Upper lobe of right lung (tissue), 1 donor: ENCODE measurements at regions not wholly inside any gene's neighbourhood (a gene's known extent, or its start where the extent isn't known, plus 50 kb on each side); places are given as distances from the start of the nearest gene placed in this dataset.
"Not testable (repeated sequence)": the region's sequence is repeated elsewhere in the genome, so short reads cannot be mapped to it uniquely, and the experiment has no call there.

ENCODE experiments used
- ATAC-seq: fragments of 200-7000 bp; cut with Tn5 transposase; one replicate; pipeline ENCODE4 v1.9.1; 2020; ENCODE audit warnings: mild to moderate bottlenecking, moderate library complexity
- DNase-seq: peaks from one replicate; pipeline ENCODE4 v3.0.0-alpha.2; 2020
- H3K27ac ChIP-seq: fragments of 200-600 bp; one replicate; pipeline ENCODE4 v1.8.0; 2022
- H3K27me3 ChIP-seq: fragments of 200-600 bp; one replicate; pipeline ENCODE4 v1.8.0; 2022; ENCODE audit warnings: mild to moderate bottlenecking
- H3K36me3 ChIP-seq: fragments of 200-600 bp; one replicate; pipeline ENCODE4 v1.8.0; 2022
- H3K4me1 ChIP-seq: fragments of 200-600 bp; one replicate; pipeline ENCODE4 v1.8.0; 2022
- H3K4me3 ChIP-seq: fragments of 200-600 bp; one replicate; pipeline ENCODE4 v1.8.0; 2022; ENCODE audit warnings: mild to moderate bottlenecking
- H3K9me3 ChIP-seq: fragments of 200-600 bp; one replicate; pipeline ENCODE4 v1.8.0; 2022
- CTCF ChIP-seq: fragments of 200-600 bp; IDR thresholded peaks from one replicate; pipeline ENCODE4 v1.8.0; 2022; ENCODE audit warnings: antibody characterized with exemption
- intact Hi-C: fragments of 100-400 bp; cut with DNase I; formaldehyde crosslinking; loops from one replicate; pipeline ENCODE4 v1.11.0; 2022
- donor health status: DM: no; HTN: yes; CAD: no; lungs with severe emphysema.

GRCh38 chr2:236834284-236834683 is 251.4 kb upstream of the COPS8 start:
- ATAC-seq (no peak), DNase-seq (no peak)
- Histone ChIP-seq H3K27me3 (no peaks in the 10 kb centered on the region), H3K36me3 (no peaks in the 10 kb centered on the region), H3K27ac (no peak overlapping the region), H3K4me1 (no peaks in the 10 kb centered on the region), H3K9me3 (no peaks in the 10 kb centered on the region), H3K4me3 (no peak overlapping the region)
- TF ChIP-seq CTCF = no peak
- intact Hi-C loops = no loop called here

DNA sequence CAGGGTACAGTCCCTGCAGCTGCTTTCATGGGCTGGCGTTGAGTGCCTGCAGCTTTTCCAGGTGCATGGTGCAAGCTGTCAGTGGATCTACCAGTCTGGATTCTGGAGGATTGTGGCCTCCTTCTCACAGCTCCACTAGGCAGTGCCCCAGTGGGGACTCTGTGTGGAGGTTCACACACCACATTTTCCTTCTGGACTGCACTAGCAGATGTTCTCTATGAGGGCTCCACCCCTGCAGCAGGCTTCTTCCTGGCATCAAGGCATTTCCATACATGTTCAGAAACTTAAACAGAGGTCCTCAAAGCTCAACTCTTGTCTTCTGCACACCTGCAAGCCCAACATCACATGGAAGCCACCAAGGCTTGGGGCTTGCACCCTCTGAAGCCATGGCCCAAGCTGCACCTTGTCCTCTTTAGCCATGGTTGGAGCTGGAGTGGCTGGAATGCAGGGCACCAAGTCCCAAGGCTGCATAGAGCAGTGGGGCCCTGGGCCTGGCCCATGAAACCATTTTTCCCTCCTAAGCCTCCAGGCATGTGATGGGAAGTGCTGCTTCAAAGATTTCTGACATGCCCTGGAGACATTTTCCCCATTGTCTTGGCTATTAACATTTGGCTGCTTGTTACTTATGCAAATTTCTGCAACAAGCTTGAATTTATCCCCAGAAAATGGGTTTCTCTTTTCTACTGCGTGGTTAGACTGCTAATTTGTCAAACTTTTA is 250.2 kb upstream of the COPS8 start:
- no peak overlapping the region for H3K4me3 ChIP-seq
- no peak for ATAC-seq
- H3K27ac ChIP-seq = no peak overlapping the region
- no peak for TF ChIP-seq CTCF
- intact Hi-C loops = no loop called here
- no peaks in the 10 kb centered on the region for H3K27me3 ChIP-seq
- H3K4me1 ChIP-seq = no peaks in the 10 kb centered on the region
- no peaks in the 10 kb centered on the region for H3K36me3 ChIP-seq
- no peak for DNase-seq
- H3K9me3 ChIP-seq = no peaks in the 10 kb centered on the region

DNA sequence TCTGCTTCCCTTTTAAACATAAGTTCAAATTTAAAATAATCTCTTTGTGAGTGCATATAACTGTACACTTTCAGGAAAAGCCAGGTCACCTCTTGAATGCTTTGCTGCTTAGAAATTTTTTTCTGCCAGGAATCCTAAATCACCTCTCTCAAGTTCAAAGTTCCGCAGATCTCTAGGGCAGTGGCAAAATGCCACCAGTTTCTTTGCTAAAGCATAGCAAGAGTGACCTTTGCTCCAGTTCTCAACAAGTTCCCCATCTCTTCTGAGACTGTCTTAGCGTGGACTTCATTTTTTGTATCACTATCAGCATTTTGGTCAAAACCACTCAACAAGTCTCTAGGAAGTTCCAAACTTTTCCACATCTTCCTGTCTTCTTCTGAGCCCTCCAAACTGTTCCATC is 249.7 kb upstream of the COPS8 start:
- intact Hi-C loops, H3K36me3 ChIP-seq, ATAC-seq, DNase-seq, H3K4me3 ChIP-seq, H3K27ac ChIP-seq, H3K9me3 ChIP-seq, H3K27me3 ChIP-seq, H3K4me1 ChIP-seq: not testable (repeated sequence)

GRCh38 chr2:236840215-236840614 is 245.5 kb upstream of the COPS8 start:
- Histone ChIP-seq H3K9me3 (no peaks in the 10 kb centered on the region), H3K4me3 (no peak overlapping the region), H3K36me3 (no peaks in the 10 kb centered on the region), H3K4me1 (no peaks in the 10 kb centered on the region), H3K27ac (no peak overlapping the region), H3K27me3 (no peaks in the 10 kb centered on the region)
- TF ChIP-seq CTCF = no peak
- intact Hi-C loops = no loop called here
- DNase-seq (no peak), ATAC-seq (no peak)

DNA sequence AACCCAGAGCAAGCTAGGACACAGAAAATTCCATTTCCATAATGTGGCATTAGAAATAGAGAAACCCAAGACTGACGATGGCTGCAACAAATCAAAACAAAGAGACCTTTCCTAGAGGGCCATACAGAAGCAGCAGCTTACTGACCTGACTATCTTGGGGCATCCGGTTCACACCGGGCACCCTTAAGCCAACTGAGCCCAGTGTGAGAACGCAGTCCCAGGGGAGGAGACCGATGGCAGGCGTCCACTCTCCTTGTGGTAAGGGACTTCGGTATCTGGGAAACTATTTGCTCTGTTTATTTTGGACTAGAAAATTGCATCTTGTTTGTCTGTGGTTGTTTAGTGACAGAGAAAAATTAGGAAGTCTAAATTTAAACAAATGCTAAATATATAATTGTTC is 244.8 kb upstream of the COPS8 start:
- Histone ChIP-seq H3K4me1 (no peaks in the 10 kb centered on the region), H3K4me3 (no peak overlapping the region), H3K27ac (no peak overlapping the region), H3K36me3 (no peaks in the 10 kb centered on the region), H3K27me3 (no peaks in the 10 kb centered on the region), H3K9me3 (no peaks in the 10 kb centered on the region)
- TF ChIP-seq CTCF = no peak
- no peak for DNase-seq
- ATAC-seq = no peak
- intact Hi-C loops = no loop called here

DNA sequence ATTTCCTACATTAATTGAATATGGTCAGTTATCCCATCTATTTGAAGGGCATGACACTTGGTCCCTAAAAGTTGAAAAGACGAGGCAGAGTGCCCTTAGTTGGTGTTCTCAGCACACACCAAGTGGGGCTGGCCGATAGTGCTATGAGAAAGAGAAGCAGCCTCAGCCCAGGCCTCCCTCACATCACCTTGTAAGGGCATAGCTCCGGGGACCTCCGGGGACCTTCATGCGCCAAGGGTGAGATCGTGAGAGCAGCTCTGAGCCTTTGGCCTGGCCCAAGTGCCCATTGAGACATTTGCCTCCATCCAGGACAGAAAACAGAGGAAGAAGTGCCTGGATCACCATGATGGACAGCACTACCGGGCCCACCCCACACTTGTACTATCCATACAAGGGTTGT is 244.3 kb upstream of the COPS8 start:
- no peaks in the 10 kb centered on the region for H3K4me1 ChIP-seq
- no peaks in the 10 kb centered on the region for H3K36me3 ChIP-seq
- TF ChIP-seq CTCF = no peak
- no peaks in the 10 kb centered on the region for H3K9me3 ChIP-seq
- intact Hi-C loops = no loop called here
- no peaks in the 10 kb centered on the region for H3K27me3 ChIP-seq
- DNase-seq = no peak
- no peak overlapping the region for H3K4me3 ChIP-seq
- H3K27ac ChIP-seq = no peak overlapping the region
- ATAC-seq = no peak
